ENCODE measurements at regions not wholly inside any gene's neighbourhood (a gene's known extent, or its start where the extent isn't known, plus 50 kb on each side); places are given as distances from the start of the nearest gene placed in this dataset.

GRCh38 chr4:176953021-176953420 is 160.3 kb upstream of the VEGFC start:
- H3K27ac ChIP-seq = no peak overlapping the region
- TF ChIP-seq ZFX (IDR thresholded peaks at IDR 0.05; ENCODE audit: borderline replicate concordance) (no peak), CTCF (IDR thresholded peaks at IDR 0.05) (no peak)

GRCh38 chr4:176957353-176958118 is 164.8 kb upstream of the VEGFC start:
- TF ChIP-seq CTCF (IDR thresholded peaks at IDR 0.05) = no peak
- TF ChIP-seq ZFX (IDR thresholded peaks at IDR 0.05; ENCODE audit: borderline replicate concordance) = no peak
- H3K27ac ChIP-seq = no peak overlapping the region

- TF ChIP-seq ZFX (IDR thresholded peaks at IDR 0.05; ENCODE audit: borderline replicate concordance) (no peak), CTCF (IDR thresholded peaks at IDR 0.05) (no peak)
These were observed 167.3 kb upstream of the VEGFC start for GRCh38 chr4:176959980-176960379.

DNA sequence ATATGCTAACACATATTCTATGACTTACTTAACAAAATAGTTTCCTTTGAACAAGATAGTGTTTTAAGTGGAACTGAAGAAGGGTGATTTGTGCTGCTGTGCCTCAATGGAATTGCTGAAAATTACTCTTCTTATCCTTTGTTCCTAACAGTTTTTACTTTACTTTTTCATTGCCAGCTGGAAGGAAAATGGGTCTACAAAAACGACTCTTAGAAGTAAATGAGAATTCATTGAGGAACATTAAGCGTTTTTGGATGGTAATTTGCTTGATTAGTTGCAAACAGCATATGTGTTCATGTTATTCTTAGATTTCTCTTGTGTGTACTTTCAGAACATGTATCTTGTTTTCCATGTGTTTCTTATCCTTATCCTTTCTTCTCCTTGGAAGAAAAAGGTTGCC is 170.4 kb upstream of the VEGFC start:
- TF ChIP-seq CTCF (IDR thresholded peaks at IDR 0.05) = no peak
- no peak for TF ChIP-seq ZFX (IDR thresholded peaks at IDR 0.05; ENCODE audit: borderline replicate concordance)
- H3K27ac ChIP-seq = no peak overlapping the region

More at GRCh38 chr4:176959980-176960379, 167.3 kb upstream of the VEGFC start:
- H3K27ac ChIP-seq = no peak overlapping the region

GRCh38 chr4:176964116-176964691 is 171.5 kb upstream of the VEGFC start:
- TF ChIP-seq ZFX (IDR thresholded peaks at IDR 0.05; ENCODE audit: borderline replicate concordance) (no peak), CTCF (IDR thresholded peaks at IDR 0.05) (peak; percentile 66)

GRCh38 chr4:176967586-176967985 is 174.9 kb upstream of the VEGFC start:
- TF ChIP-seq CTCF (IDR thresholded peaks at IDR 0.05) (no peak), ZFX (IDR thresholded peaks at IDR 0.05; ENCODE audit: borderline replicate concordance) (no peak)
- no peak overlapping the region for H3K27ac ChIP-seq

More at GRCh38 chr4:176964116-176964691, 171.5 kb upstream of the VEGFC start:
- H3K27ac ChIP-seq = no peak overlapping the region

- no peak overlapping the region for H3K27ac ChIP-seq
- TF ChIP-seq CTCF (IDR thresholded peaks at IDR 0.05) = no peak
These were observed 175.4 kb upstream of the VEGFC start for GRCh38 chr4:176968094-176968493.
